ENCODE measurements at regions not wholly inside any gene's neighbourhood (a gene's known extent, or its start where the extent isn't known, plus 50 kb on each side); places are given as distances from the start of the nearest gene placed in this dataset.
"Not testable (repeated sequence)": the region's sequence is repeated elsewhere in the genome, so short reads cannot be mapped to it uniquely, and the experiment has no call there.

DNA sequence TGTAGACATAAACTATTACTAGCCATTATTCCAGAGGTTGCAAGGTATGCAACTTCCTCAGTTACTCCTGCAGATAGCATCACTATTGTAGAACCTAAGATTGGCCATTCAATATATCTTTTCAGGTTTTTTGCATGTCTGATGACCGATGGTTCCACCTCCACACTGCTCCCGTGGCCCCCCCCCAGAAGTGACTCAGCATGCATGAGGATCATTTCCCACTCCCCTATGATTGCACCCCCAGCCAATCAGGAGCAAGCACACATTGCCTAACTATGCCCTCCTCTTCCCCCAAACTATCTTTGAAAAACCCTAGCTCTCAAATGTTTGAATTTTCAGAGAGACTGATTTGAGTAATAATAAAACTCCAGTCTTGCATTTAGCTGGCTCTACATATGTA is 601.4 kb upstream of the TLE4 start:
- no peak overlapping the region for H3K27ac Mint-ChIP-seq
- no peaks in the 10 kb centered on the region for H3K27me3 Mint-ChIP-seq
- no peaks in the 10 kb centered on the region for H3K9me3 Mint-ChIP-seq
- H3K4me1 Mint-ChIP-seq = no peaks in the 10 kb centered on the region
- H3K4me3 Mint-ChIP-seq = no peak overlapping the region
- no peaks in the 10 kb centered on the region for H3K36me3 Mint-ChIP-seq

DNA sequence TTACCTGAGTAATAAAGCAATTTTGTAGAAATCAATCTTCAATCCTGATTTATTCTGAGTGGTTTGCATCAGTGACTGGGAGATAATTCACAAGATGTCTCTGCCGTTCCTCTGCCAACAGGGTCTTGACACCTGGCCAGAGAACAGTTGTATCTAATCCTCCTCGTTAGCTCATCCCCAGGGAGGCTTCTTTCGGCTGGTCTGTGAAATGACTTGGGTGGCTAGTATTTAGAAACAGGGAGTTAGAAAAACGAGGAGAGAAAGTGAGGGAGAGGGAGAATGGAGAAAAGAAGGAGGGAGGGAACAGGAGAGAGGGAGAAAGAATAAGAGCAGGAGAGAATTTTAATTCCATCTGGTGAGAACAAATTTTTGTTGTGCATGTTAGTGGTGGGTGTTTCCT is 600.2 kb upstream of the TLE4 start:
- Mint-ChIP-seq H3K27ac (no peak overlapping the region), H3K9me3 (peaks cover 4% of the 10 kb centered on the region), H3K4me1 (no peaks in the 10 kb centered on the region), H3K4me3 (no peak overlapping the region), H3K27me3 (no peaks in the 10 kb centered on the region), H3K36me3 (no peaks in the 10 kb centered on the region)

DNA sequence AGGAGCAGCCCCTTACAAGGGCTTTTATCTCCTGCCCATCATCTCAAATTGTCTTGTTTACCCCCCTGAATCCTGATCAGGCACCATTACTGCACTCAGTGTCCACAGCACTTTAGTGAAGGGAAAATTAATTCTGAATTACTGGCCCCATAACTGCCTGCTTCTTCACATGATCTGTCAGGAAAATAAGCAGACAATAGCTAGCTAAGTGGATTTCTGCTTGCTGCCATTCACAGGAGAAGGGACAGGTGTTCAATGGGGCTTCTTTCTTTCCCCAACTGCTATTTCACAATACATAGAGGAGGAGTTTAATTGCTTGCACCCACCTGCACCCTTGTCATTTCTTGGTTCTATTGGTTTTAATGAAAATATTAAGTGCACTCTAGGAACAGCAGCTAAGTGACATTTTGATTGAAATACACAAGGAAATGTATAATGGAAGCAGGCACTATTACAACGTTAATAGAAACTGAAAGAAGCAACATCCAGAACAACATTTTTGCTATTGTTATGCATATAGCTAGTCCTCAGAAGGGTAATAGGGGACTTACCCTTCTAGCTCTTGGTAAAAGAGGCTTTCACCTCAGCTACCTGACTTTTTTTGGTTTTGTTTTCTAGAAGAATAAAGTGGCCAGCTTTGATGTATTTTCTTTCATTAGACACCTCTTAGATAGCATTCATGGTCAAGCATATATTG is 599.3 kb upstream of the TLE4 start:
- Mint-ChIP-seq H3K4me1 (no peaks in the 10 kb centered on the region), H3K27me3 (no peaks in the 10 kb centered on the region), H3K36me3 (no peaks in the 10 kb centered on the region), H3K4me3 (no peak overlapping the region), H3K9me3 (peaks cover 4% of the 10 kb centered on the region), H3K27ac (no peak overlapping the region)

DNA sequence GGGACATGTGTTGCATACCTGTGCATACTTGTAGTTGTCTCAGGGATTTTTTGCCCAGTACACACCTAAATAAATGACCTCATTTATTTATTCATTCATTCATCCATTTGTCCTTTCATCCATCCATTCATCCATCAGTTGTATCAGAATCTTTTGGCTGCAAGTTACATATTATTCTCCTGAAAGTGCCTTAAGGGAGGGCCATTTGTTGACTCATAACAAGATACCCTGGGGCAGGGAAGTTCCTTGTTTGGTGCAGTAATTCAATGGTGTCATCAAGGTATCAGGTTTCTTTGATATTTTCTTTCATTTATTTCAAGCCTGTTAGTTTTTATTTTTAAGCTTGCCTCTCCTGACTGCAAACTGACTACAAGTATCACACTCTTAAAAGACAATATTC is 597.9 kb upstream of the TLE4 start:
- Mint-ChIP-seq H3K4me3 (no peak overlapping the region), H3K9me3 (peaks cover 4% of the 10 kb centered on the region), H3K4me1 (no peaks in the 10 kb centered on the region), H3K36me3 (no peaks in the 10 kb centered on the region), H3K27me3 (no peaks in the 10 kb centered on the region), H3K27ac (no peak overlapping the region)

DNA sequence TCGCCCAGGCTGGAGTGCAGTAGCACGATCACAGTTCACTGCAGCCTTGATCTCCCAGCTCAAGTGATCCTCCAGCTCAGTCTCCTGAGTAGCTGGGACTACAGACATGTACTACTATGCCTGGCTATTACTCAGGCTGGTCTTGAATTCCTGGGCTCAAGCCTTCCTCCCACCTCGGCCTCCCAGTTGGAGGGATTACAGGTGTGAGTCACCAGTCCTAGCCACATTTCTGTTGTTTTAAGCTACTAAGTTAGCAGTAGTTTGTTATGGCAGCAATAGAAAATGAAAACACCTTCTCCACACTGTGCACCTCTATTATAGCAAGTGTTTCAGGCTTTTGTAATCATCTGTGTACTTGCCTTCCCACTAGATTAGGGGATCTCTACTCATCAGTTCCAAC is 588.9 kb upstream of the TLE4 start:
- Mint-ChIP-seq H3K9me3 (no peaks in the 10 kb centered on the region), H3K36me3 (no peaks in the 10 kb centered on the region), H3K27ac (no peak overlapping the region), H3K4me3 (no peak overlapping the region), H3K27me3 (no peaks in the 10 kb centered on the region), H3K4me1 (no peaks in the 10 kb centered on the region)

- H3K27ac Mint-ChIP-seq = no peak overlapping the region
- H3K36me3 Mint-ChIP-seq = no peaks in the 10 kb centered on the region
- H3K9me3 Mint-ChIP-seq = no peaks in the 10 kb centered on the region
- H3K27me3 Mint-ChIP-seq = no peaks in the 10 kb centered on the region
- H3K4me1 Mint-ChIP-seq = no peaks in the 10 kb centered on the region
- H3K4me3 Mint-ChIP-seq = no peak overlapping the region
These were observed 586.6 kb upstream of the TLE4 start for GRCh38 chr9:78985084-78985738.

DNA sequence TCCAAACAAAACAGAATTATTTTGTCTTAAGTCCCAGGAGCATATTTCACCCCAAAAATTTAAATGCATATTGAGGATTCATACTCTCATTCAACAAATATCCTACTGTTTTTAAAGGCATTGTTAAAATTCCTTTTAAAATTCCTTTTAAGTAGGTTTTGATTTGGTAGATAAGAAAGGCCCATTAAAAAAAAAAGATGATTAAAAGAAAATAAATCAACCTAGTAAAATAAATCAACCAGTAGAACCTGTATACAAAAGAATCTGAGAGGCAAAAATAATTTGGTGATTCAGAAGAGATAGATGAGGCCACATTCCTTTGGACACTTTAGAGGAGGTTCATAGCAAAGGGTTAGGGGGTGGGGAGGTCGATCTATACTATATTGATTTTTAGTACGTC is 585.3 kb upstream of the TLE4 start:
- Mint-ChIP-seq H3K27me3 (no peaks in the 10 kb centered on the region), H3K4me3 (no peak overlapping the region), H3K36me3 (no peaks in the 10 kb centered on the region), H3K9me3 (no peaks in the 10 kb centered on the region), H3K4me1 (no peaks in the 10 kb centered on the region), H3K27ac (no peak overlapping the region)

GRCh38 chr9:78989031-78989658 is 582.6 kb upstream of the TLE4 start:
- Mint-ChIP-seq H3K9me3 (no peaks in the 10 kb centered on the region), H3K36me3 (no peaks in the 10 kb centered on the region), H3K27ac (no peak overlapping the region), H3K27me3 (no peaks in the 10 kb centered on the region), H3K4me1 (no peaks in the 10 kb centered on the region), H3K4me3 (no peak overlapping the region)

DNA sequence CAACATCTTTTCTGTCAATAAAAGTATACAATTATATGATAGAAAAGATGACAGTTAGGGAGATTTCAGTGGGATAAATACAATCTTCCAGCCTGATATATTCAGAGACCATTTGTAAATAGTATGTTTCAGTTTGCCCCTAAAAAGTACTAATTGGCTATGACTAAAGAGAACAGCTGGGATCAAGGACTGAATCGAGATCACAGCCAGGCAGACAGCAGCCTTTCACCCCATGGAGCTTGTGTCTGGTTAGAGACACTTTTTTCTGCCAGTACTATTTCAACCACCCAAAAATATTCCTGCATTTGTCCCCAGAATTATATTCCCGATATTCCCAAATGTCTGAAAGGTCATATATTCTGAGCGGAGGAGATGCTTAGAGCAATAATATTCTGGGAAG is 577.3 kb upstream of the TLE4 start:
- no peak overlapping the region for H3K4me3 Mint-ChIP-seq
- H3K9me3 Mint-ChIP-seq = peaks cover 6% of the 10 kb centered on the region
- peaks cover 1% of the 10 kb centered on the region for H3K27me3 Mint-ChIP-seq
- H3K4me1 Mint-ChIP-seq = no peaks in the 10 kb centered on the region
- H3K36me3 Mint-ChIP-seq = no peaks in the 10 kb centered on the region
- no peak overlapping the region for H3K27ac Mint-ChIP-seq

DNA sequence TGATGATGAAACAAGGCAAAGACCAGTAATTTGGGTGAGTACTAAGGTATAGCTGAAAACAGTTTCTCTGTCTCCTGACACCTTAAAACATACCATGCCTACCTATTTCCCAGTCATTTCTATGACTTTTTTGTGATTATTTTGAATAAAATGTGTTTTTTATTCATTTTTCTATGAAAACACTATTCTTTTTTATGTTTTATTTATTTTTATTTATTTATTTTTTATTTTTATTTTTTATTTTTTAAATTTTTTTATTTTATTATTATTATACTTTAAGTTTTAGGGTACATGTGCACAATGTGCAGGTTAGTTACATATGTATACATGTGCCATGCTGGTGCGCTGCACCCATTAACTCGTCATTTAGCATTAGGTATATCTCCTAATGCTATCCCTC is 576.8 kb upstream of the TLE4 start:
- not testable (repeated sequence) for H3K36me3 Mint-ChIP-seq, H3K4me3 Mint-ChIP-seq, H3K9me3 Mint-ChIP-seq, H3K27me3 Mint-ChIP-seq, H3K27ac Mint-ChIP-seq, H3K4me1 Mint-ChIP-seq

GRCh38 chr9:78997296-78997695 is 574.5 kb upstream of the TLE4 start:
- H3K27ac Mint-ChIP-seq = no peak overlapping the region
- peaks cover 6% of the 10 kb centered on the region for H3K9me3 Mint-ChIP-seq
- peaks cover 1% of the 10 kb centered on the region for H3K27me3 Mint-ChIP-seq
- H3K36me3 Mint-ChIP-seq = no peaks in the 10 kb centered on the region
- H3K4me3 Mint-ChIP-seq = no peak overlapping the region
- H3K4me1 Mint-ChIP-seq = no peaks in the 10 kb centered on the region

GRCh38 chr9:79000230-79001002 is 571.3 kb upstream of the TLE4 start:
- Mint-ChIP-seq H3K36me3 (no peaks in the 10 kb centered on the region), H3K27me3 (peaks cover 5% of the 10 kb centered on the region), H3K4me3 (no peak overlapping the region), H3K4me1 (no peaks in the 10 kb centered on the region), H3K27ac (no peak overlapping the region), H3K9me3 (peaks cover 4% of the 10 kb centered on the region)

GRCh38 chr9:79001012-79001411 is 570.8 kb upstream of the TLE4 start:
- H3K27me3 Mint-ChIP-seq = peaks cover 6% of the 10 kb centered on the region
- H3K4me1 Mint-ChIP-seq = no peaks in the 10 kb centered on the region
- no peaks in the 10 kb centered on the region for H3K9me3 Mint-ChIP-seq
- H3K4me3 Mint-ChIP-seq = no peak overlapping the region
- no peak overlapping the region for H3K27ac Mint-ChIP-seq
- H3K36me3 Mint-ChIP-seq = no peaks in the 10 kb centered on the region

DNA sequence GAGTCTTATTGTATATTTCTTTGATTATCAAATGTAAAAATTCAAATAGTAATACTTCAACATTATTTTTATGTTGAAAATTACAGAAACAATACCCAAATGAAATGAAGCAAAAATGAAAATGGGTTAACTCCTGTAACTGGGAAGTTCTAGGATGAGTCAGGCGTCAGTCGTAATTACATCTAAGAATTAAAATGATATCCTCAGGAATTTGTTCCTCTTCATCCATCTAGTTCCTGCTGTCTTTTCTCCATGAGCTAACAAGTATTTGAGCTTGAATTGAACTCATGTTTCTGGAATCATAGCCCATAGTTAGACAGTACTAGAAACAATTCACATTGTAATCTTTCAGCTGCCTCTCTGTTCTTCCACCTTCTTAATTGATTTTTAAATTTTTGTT is 568.3 kb upstream of the TLE4 start:
- no peaks in the 10 kb centered on the region for H3K9me3 Mint-ChIP-seq
- H3K4me1 Mint-ChIP-seq = no peaks in the 10 kb centered on the region
- H3K36me3 Mint-ChIP-seq = no peaks in the 10 kb centered on the region
- H3K27ac Mint-ChIP-seq = no peak overlapping the region
- no peak overlapping the region for H3K4me3 Mint-ChIP-seq
- H3K27me3 Mint-ChIP-seq = peaks cover 8% of the 10 kb centered on the region

- H3K9me3 Mint-ChIP-seq = no peaks in the 10 kb centered on the region
- no peak overlapping the region for H3K4me3 Mint-ChIP-seq
- H3K27ac Mint-ChIP-seq = no peak overlapping the region
- H3K36me3 Mint-ChIP-seq = no peaks in the 10 kb centered on the region
- H3K4me1 Mint-ChIP-seq = no peaks in the 10 kb centered on the region
- peaks cover 8% of the 10 kb centered on the region for H3K27me3 Mint-ChIP-seq
These were observed 567.7 kb upstream of the TLE4 start for GRCh38 chr9:79004032-79004431.

DNA sequence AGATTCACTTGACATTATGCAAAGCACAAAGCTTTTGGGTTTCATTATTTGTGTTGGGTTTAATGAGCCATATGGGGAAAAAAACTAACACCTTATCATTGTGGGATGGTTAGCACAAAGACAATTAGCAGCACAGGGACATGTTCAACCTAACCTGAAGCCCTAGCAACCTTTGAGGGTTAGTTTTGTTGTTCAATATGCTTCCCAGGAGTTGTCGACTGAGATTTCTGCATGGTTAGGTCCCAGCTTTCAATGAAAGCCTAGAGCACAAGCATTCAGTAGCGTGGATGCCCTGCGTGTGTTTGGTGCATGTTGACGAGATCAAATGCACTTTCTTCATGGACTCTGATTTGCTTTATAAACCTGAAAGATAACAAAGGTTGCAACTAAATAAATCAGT is 565.2 kb upstream of the TLE4 start:
- H3K4me1 Mint-ChIP-seq = no peaks in the 10 kb centered on the region
- H3K27me3 Mint-ChIP-seq = peaks cover 8% of the 10 kb centered on the region
- H3K4me3 Mint-ChIP-seq = no peak overlapping the region
- no peak overlapping the region for H3K27ac Mint-ChIP-seq
- no peaks in the 10 kb centered on the region for H3K36me3 Mint-ChIP-seq
- H3K9me3 Mint-ChIP-seq = no peaks in the 10 kb centered on the region

Measured in activated naive CD4-positive, alpha-beta T cell treated with anti-CD3 and anti-CD28 coated beads, Interleukin-2, amount 50 U/mL, for 24 hours (primary cell).